Natural killer cell (primary cell): ENCODE measurements at regions not wholly inside any gene's neighbourhood (a gene's known extent, or its start where the extent isn't known, plus 50 kb on each side); places are given as distances from the start of the nearest gene placed in this dataset.

Experiments used
- ATAC-seq, 3 donors: fragments of 150-1000 bp in 2 of 3; fragments of 200-7000 bp in 1 of 3; cut with Tn5 transposase; 1 replicate in 1 of 3; 2 replicates in 2 of 3; pipeline ENCODE4 v1.10.0; 2021; ENCODE audit warnings: mild to moderate bottlenecking in 2 of 3, moderate library complexity in 2 of 3
- DNase-seq, 2 donors: peaks; one replicate each; pipeline versions ENCODE4 v3.0.0 to v3.0.0-alpha.2; 2013 to 2021; ENCODE audit warnings: mixed read lengths in 1 of 2
- H3K27ac ChIP-seq: one replicate; pipeline ENCODE4 v1.5.1; 2013; ENCODE audit warnings: mild to moderate bottlenecking, low read length
- H3K27me3 ChIP-seq: one replicate; pipeline ENCODE4 v1.6.1; 2013; ENCODE audit warnings: low read length; ENCODE audit not compliant: control insufficient read depth, insufficient read depth
- H3K36me3 ChIP-seq: one replicate; pipeline ENCODE4 v1.6.1; 2013; ENCODE audit warnings: low read length; ENCODE audit not compliant: control insufficient read depth, insufficient read depth
- H3K4me1 ChIP-seq: one replicate; pipeline ENCODE4 v1.6.1; 2013; ENCODE audit warnings: low read length; ENCODE audit not compliant: control insufficient read depth, insufficient read depth
- H3K4me3 ChIP-seq: one replicate; pipeline ENCODE4 v1.5.1; 2013; ENCODE audit warnings: low read length
- H3K9me3 ChIP-seq: one replicate; pipeline ENCODE4 v1.6.1; 2013; ENCODE audit warnings: low read length; ENCODE audit not compliant: control insufficient read depth, insufficient read depth
- H3K27ac Mint-ChIP-seq, 2 donors: one replicate each; pipeline ENCODE4 v1.8.0; 2022; ENCODE audit warnings: mild to moderate bottlenecking in 2 of 2, mixed read lengths in 2 of 2, moderate library complexity in 1 of 2
- H3K27me3 Mint-ChIP-seq, 2 donors: one replicate each; pipeline ENCODE4 v1.8.0; 2022; ENCODE audit warnings: low read depth in 2 of 2, mixed read lengths in 2 of 2
- H3K36me3 Mint-ChIP-seq: one replicate; pipeline ENCODE4 v1.8.0; 2022; ENCODE audit warnings: mixed read lengths
- H3K4me1 Mint-ChIP-seq, 2 donors: one replicate each; pipeline ENCODE4 v1.8.0; 2022; ENCODE audit warnings: mixed read lengths in 2 of 2
- H3K4me3 Mint-ChIP-seq: one replicate; pipeline ENCODE4 v1.8.0; 2022; ENCODE audit warnings: mild to moderate bottlenecking, moderate library complexity, mixed read lengths
- H3K9me3 Mint-ChIP-seq, 2 donors: one replicate each; pipeline ENCODE4 v1.8.0; 2022; ENCODE audit warnings: mixed read lengths in 2 of 2
- WGBS: methylation state at CpG from one replicate; pipeline ENCODE4 v1.1.7; 2013; ENCODE audit warnings: missing lambda C conversion rate; ENCODE audit not compliant: insufficient coverage; 5-methylcytosine and 5-hydroxymethylcytosine counted together
- intact Hi-C: fragments of 100-400 bp; cut with micrococcal nuclease; formaldehyde crosslinking; loops from one replicate; pipeline ENCODE4 v1.14.2; 2022
- TF ChIP-seq, protein P1 (sequence below): fragments of 200-600 bp; IDR thresholded peaks from one replicate; pipeline ENCODE4 v1.8.0; 2022; ENCODE audit warnings: antibody characterized with exemption

DNA sequence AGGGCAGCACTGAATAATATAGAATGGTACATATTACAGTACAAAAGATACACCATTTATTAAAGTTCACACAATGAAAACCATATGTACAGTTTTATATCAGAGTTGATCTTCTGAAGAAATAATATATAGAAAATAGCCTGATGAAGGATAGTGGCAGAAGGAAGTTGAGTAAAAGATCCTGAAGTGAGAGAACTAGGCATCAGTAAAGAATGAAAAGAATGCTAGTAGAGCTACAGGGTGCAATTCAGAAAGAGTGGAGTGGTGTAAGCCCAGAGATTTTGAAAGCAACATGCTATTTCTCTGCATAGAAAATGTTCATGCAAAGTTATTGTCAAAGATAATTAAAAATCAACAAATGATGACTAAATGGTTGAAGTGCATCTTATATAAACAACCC, 1552.7 kb upstream of the TENM4 start:
- no peak overlapping the region for H3K27ac ChIP-seq
- no peaks in the 10 kb centered on the region for H3K9me3 ChIP-seq
- no peaks in the 10 kb centered on the region for H3K4me1 ChIP-seq
- H3K36me3 ChIP-seq, result no peaks in the 10 kb centered on the region
- ATAC-seq, result no peak
- Mint-ChIP-seq H3K4me1 (no peaks in the 10 kb centered on the region), H3K36me3 (no peaks in the 10 kb centered on the region), H3K27me3 (no peaks in the 10 kb centered on the region), H3K27ac (no peak overlapping the region), H3K9me3 (peaks cover 19 to 25% of the 10 kb centered on the region in 2 donors), H3K4me3 (no peak overlapping the region)
- no peaks in the 10 kb centered on the region for H3K27me3 ChIP-seq
- DNase-seq, result no peak
- TF ChIP-seq, protein P1, sequence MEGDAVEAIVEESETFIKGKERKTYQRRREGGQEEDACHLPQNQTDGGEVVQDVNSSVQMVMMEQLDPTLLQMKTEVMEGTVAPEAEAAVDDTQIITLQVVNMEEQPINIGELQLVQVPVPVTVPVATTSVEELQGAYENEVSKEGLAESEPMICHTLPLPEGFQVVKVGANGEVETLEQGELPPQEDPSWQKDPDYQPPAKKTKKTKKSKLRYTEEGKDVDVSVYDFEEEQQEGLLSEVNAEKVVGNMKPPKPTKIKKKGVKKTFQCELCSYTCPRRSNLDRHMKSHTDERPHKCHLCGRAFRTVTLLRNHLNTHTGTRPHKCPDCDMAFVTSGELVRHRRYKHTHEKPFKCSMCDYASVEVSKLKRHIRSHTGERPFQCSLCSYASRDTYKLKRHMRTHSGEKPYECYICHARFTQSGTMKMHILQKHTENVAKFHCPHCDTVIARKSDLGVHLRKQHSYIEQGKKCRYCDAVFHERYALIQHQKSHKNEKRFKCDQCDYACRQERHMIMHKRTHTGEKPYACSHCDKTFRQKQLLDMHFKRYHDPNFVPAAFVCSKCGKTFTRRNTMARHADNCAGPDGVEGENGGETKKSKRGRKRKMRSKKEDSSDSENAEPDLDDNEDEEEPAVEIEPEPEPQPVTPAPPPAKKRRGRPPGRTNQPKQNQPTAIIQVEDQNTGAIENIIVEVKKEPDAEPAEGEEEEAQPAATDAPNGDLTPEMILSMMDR, result no peak
- intact Hi-C loops, result no loop called here
- no peak overlapping the region for H3K4me3 ChIP-seq

GRCh38 chr11:80990885-80991284, 1550.1 kb upstream of the TENM4 start:
- intact Hi-C loops, result no loop called here
- Histone ChIP-seq H3K27ac (no peak overlapping the region), H3K27me3 (no peaks in the 10 kb centered on the region), H3K36me3 (no peaks in the 10 kb centered on the region), H3K4me3 (no peak overlapping the region), H3K9me3 (no peaks in the 10 kb centered on the region), H3K4me1 (no peaks in the 10 kb centered on the region)
- Mint-ChIP-seq H3K9me3 (peaks cover 18 to 24% of the 10 kb centered on the region in 2 donors), H3K4me1 (no peaks in the 10 kb centered on the region), H3K4me3 (no peak overlapping the region), H3K36me3 (no peaks in the 10 kb centered on the region), H3K27me3 (no peaks in the 10 kb centered on the region), H3K27ac (no peak overlapping the region)
- TF ChIP-seq, protein P1, result no peak
- no peak for ATAC-seq
- DNase-seq, result no peak
- 90% methylated on average over 2 of the region's 2 CpGs for WGBS

- no peaks in the 10 kb centered on the region for H3K9me3 ChIP-seq
- DNase-seq (no peak), ATAC-seq (no peak)
- no peak overlapping the region for H3K4me3 Mint-ChIP-seq
- H3K27me3 ChIP-seq, result no peaks in the 10 kb centered on the region
- H3K4me3 ChIP-seq, result no peak overlapping the region
- H3K36me3 ChIP-seq, result no peaks in the 10 kb centered on the region
- H3K27me3 Mint-ChIP-seq, result no peaks in the 10 kb centered on the region
- TF ChIP-seq, protein P1, result no peak
- WGBS, result no CpG with 5 or more reads among the region's 1 CpG
- H3K27ac Mint-ChIP-seq, result no peak overlapping the region
- H3K4me1 Mint-ChIP-seq, result no peaks in the 10 kb centered on the region
- intact Hi-C loops, result no loop called here
- H3K36me3 Mint-ChIP-seq, result no peaks in the 10 kb centered on the region
- H3K27ac ChIP-seq, result no peak overlapping the region
- peaks cover 17 to 25% of the 10 kb centered on the region in 2 donors for H3K9me3 Mint-ChIP-seq
- H3K4me1 ChIP-seq, result no peaks in the 10 kb centered on the region
These were observed 1546.3 kb upstream of the TENM4 start for GRCh38 chr11:80987171-80987570.

DNA sequence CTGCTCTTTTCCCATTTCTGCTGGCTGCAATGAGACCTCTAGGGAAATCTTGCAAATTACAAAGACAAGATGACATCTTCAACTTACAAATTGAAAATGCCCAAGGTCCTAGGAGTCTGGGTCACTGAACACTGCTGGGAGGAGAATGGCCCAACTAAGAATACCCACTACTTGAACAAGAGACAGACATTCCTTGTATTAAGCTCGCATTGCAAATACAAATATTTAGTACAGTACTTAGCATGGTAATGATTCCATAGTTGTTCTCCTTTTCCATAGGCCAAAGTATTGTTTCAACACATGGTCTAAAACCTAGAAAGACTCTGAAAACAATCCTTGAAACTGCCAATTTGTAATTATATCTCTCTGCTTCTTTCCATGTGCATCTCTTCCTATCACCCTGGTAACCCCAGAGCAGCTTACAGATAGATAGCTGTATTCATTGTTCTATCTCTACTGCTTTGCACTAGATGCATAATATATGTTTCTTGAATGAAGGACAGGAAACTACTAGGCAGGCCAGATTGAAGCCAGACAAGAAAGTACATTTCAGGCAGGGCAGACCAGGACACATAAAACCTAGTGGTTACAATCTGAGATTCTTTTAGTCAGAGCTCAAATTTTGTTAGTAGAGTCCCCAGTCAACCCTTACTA, 1545.7 kb upstream of the TENM4 start:
- Histone ChIP-seq H3K4me3 (no peak overlapping the region), H3K27me3 (no peaks in the 10 kb centered on the region), H3K9me3 (peaks cover 3% of the 10 kb centered on the region), H3K4me1 (no peaks in the 10 kb centered on the region), H3K27ac (no peak overlapping the region), H3K36me3 (no peaks in the 10 kb centered on the region)
- Mint-ChIP-seq H3K4me1 (no peaks in the 10 kb centered on the region), H3K4me3 (no peak overlapping the region), H3K27ac (no peak overlapping the region), H3K27me3 (no peaks in the 10 kb centered on the region), H3K36me3 (no peaks in the 10 kb centered on the region), H3K9me3 (peaks cover 15 to 29% of the 10 kb centered on the region in 2 donors)
- TF ChIP-seq, protein P1, result no peak
- WGBS, result 80% methylated on average over 1 of the region's 1 CpG
- ATAC-seq (no peak), DNase-seq (no peak)
- intact Hi-C loops, result no loop called here
